Caki2 (cell line): ENCODE measurements at regions not wholly inside any gene's neighbourhood (a gene's known extent, or its start where the extent isn't known, plus 50 kb on each side); places are given as distances from the start of the nearest gene placed in this dataset.
"Not testable (repeated sequence)": the region's sequence is repeated elsewhere in the genome, so short reads cannot be mapped to it uniquely, and the experiment has no call there.

ENCODE experiments used
- DNase-seq: peaks from one replicate; pipeline ENCODE4 v3.0.0-alpha.2; 2015; ENCODE audit warnings: low read depth
- in situ Hi-C: cut with HindIII; loops from 2 replicates; pipeline ENCODE4 v1.10.0; 2016; ENCODE audit warnings: low sequenced_read_pairs, low pct_unique_long_range_greater_than_20kb, mixed read lengths

- in situ Hi-C loops, DNase-seq: not testable (repeated sequence)
These were observed 81.4 kb upstream of the ZNF536 start for GRCh38 chr19:30290805-30291204.

GRCh38 chr19:30293051-30293785, 79.0 kb upstream of the ZNF536 start:
- DNase-seq: no peak
- in situ Hi-C loops: no loop called here

GRCh38 chr19:30297969-30298368, 74.2 kb upstream of the ZNF536 start:
- no peak for DNase-seq
- in situ Hi-C loops: no loop called here

- DNase-seq: no peak
- in situ Hi-C loops: no loop called here
These were observed 69.0 kb upstream of the ZNF536 start for GRCh38 chr19:30303131-30303654.

- in situ Hi-C loops: no loop called here
- no peak for DNase-seq
These were observed 67.6 kb upstream of the ZNF536 start for GRCh38 chr19:30304540-30304939.

- no peak for DNase-seq
- in situ Hi-C loops: no loop called here
These were observed 66.7 kb upstream of the ZNF536 start for GRCh38 chr19:30305346-30306060.

- DNase-seq: no peak
- in situ Hi-C loops: no loop called here
These were observed 64.8 kb upstream of the ZNF536 start for GRCh38 chr19:30307191-30307974.

- in situ Hi-C loops: no loop called here
These were observed 63.0 kb upstream of the ZNF536 start for GRCh38 chr19:30309176-30309575.

GRCh38 chr19:30309905-30310601, 62.1 kb upstream of the ZNF536 start:
- no peak for DNase-seq
- in situ Hi-C loops: no loop called here

More at GRCh38 chr19:30309176-30309575, 63.0 kb upstream of the ZNF536 start:
- DNase-seq: no peak

- in situ Hi-C loops: no loop called here
- DNase-seq: no peak
These were observed 61.5 kb upstream of the ZNF536 start for GRCh38 chr19:30310602-30311263.

- in situ Hi-C loops: no loop called here
- no peak for DNase-seq
These were observed 60.3 kb upstream of the ZNF536 start for GRCh38 chr19:30311911-30312310.

- no peak for DNase-seq
These were observed 59.4 kb upstream of the ZNF536 start for GRCh38 chr19:30312582-30313352.

GRCh38 chr19:30313353-30313750, 58.8 kb upstream of the ZNF536 start:
- no peak for DNase-seq
- in situ Hi-C loops: no loop called here

More at GRCh38 chr19:30312582-30313352, 59.4 kb upstream of the ZNF536 start:
- in situ Hi-C loops: no loop called here

GRCh38 chr19:30314056-30314804, 58.0 kb upstream of the ZNF536 start:
- no peak for DNase-seq

GRCh38 chr19:30314805-30315155, 57.4 kb upstream of the ZNF536 start:
- in situ Hi-C loops: no loop called here
- no peak for DNase-seq

More at GRCh38 chr19:30314056-30314804, 58.0 kb upstream of the ZNF536 start:
- in situ Hi-C loops: no loop called here

- DNase-seq: no peak
- in situ Hi-C loops: no loop called here
These were observed 57.0 kb upstream of the ZNF536 start for GRCh38 chr19:30315159-30315558.
